Activated T-cell treated with anti-CD3 and anti-CD28 coated beads, Interleukin-2, amount 50 U/mL, for 48 hours (primary cell): ENCODE measurements at regions not wholly inside any gene's neighbourhood (a gene's known extent, or its start where the extent isn't known, plus 50 kb on each side); places are given as distances from the start of the nearest gene placed in this dataset.

ENCODE experiments used
- DNase-seq, 2 experiments: peaks; one replicate each; pipeline ENCODE4 v3.0.0-alpha.2; 2020

DNA sequence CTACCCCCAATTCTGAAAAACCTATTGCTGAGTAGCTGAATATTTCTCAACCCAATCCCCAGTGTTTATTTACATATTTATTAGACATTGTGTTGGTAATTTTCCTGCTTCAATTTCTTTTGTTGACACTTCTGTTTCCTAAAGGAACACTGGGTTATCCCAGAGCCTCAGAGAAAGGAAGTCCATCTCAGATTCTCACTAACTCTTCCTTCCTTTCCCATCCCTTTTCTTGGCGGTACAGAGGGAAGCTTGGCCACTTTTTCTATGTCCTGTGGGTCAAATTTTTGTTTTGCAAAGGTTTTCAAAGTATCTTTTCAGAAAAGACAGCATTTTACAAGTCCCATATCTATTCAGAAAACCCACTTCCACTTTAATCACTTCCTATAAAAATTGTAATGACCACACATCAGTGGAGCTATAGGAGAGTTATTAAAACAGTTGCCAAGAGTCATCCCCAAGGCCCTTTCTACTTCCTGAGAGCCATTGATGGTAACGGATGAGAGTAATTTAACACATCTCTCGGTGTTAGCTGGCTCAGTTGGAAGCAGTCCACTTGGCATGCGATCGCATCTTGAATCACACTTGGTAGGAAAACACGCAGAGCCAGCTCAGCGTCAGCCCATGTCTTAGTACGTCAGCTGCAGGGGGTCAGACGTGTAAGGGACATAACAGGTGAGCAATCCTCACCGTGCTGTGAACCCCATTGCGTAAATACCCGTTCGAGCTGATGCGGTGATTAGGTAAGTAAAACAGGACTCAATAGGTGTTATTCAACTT lies 231.1 kb upstream of the ADARB2 start:
- DNase-seq, result no peak

DNA sequence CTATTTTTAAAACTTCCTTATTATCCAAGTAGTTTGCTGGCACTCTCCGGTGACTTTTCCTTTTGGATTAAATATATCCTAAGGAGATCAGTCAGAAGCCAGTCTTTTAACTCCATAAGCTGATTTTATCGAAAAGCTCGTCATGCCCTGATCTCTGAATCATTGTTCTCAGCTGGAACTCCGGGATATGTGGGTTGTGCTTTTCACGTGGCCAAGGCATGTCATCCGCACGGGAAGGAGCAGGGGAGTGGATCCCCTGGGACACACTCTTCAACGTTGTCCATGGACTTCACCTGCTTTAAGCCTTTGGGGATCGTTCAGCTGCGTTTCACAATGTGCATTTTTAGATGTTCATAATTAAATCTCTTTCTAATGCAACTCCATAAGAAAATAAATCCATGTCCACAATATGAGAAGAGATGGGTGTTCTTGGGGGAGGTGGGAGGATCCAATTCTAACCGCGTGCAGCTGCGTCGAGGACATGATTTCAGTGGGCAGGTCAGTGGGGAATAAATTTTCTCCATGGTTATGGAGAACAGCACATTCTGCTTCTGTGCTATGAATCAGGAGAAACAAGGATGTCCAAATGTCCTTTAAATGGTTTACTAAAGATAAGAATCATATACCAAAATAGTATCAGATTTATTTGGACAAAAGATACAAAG lies 229.5 kb upstream of the ADARB2 start:
- DNase-seq, result no peak

DNA sequence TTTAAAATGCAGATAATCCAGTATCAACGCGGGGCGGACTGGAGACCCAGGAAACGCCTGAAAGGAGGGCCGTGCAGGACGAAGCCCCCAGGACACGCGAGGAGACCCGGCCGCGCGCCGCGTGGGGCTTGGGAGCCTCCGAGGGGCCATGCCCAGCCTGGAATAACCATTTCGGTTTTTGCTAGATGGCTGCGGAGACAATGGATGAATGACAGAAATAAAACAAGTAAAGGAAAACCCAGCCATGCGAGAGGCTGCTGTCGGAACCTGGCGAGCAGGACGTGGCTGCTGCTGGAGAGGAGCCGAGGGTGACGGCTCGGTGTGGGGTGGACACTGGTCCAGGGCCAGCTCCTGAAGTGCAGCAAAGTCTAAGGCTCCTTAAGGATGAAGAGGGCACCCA lies 227.2 kb upstream of the ADARB2 start:
- DNase-seq, result no peak

DNA sequence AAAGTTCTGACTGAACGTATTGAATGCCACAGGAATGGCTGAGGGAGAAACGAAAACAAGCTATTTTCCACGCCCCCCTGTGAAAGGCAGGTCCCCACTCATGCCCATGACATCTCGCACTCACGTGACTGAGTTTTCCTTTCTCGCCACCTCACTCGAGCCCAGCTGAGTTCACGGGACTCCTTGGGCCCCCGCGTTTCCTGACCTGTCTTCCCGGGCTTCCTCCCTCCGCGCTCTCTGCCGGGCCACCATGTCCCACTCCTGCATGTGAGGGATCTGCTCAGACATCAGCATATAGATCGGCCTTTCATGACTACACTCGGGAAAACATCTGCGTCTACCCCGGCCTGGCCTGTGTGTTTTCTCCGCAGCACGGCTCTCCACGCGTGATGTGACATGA lies 226.0 kb upstream of the ADARB2 start:
- no peak for DNase-seq

DNA sequence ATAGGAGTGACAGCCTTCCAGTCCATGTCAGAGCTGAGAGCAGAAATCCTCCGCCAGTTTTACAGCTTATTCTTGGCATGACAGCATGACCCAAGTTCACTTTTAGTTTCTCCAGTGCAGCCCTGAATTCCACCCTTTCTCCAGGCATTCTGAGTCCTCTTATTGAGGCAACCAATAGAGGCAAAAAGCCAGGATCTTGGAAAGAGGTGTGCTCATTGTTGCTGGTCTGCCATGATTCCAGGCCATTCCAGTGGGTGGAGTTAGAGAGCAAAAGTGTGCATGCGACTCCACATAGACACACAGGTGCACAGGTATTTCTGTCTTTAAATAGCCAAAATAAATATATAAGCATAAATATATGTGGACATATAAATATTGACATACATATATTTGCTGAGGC lies 224.7 kb upstream of the ADARB2 start:
- no peak for DNase-seq

DNA sequence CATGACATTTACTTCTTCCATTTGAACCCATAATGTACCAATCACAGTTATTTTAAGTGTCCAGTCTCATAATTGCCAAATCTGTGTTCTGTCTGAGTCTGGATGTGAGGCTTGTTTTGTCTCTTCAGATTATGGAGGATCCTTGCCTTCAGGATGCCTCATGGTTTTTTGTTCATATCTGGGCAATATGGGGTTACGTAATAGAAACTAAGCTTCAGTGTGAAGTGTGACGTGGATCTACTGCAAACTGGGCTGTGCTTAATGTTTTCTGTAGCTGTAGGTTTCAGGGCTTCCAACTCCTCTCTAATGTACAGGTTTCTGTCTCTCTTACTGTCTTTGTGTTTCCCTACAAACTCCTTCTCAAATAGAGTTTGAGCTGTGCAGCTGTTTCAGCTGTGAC lies 223.7 kb upstream of the ADARB2 start:
- no peak for DNase-seq

DNA sequence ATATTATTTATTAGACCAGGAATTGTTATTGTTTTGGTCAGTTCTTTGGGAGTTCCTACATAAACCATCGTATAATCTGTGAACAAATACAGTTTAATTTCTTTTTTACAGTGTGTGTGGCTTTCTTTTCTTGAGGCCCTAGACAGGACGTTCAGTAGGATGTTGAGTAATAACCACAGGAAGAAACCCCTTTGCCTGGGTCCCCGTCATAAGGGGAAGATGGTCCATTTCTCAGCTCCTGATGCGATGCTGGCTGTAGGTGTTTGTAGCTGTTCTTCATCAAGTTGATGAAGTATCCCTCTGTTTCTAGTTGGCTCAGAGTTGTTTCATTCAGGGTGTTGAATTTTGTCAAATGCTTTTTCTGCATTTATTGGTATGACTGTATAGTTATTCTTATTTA lies 219.7 kb upstream of the ADARB2 start:
- no peak for DNase-seq

DNA sequence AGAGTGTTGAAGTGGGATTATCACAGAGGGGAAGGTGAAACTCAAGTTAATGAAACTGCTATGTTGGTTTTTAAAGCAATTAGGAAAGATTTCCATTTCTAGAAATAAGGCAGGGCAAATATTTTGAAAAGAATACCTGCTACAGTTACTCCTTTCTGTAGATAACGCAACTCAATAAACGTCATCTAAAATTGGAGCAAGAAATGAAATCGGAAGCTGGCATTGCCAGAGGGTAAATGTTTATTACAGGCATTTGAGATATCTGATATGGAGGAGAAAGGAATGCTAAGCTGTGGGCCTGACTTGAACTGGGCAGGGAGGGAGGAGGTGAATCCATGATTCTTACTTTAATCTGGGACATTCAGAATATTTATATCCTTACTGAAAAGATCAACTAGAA lies 217.0 kb upstream of the ADARB2 start:
- no peak for DNase-seq

DNA sequence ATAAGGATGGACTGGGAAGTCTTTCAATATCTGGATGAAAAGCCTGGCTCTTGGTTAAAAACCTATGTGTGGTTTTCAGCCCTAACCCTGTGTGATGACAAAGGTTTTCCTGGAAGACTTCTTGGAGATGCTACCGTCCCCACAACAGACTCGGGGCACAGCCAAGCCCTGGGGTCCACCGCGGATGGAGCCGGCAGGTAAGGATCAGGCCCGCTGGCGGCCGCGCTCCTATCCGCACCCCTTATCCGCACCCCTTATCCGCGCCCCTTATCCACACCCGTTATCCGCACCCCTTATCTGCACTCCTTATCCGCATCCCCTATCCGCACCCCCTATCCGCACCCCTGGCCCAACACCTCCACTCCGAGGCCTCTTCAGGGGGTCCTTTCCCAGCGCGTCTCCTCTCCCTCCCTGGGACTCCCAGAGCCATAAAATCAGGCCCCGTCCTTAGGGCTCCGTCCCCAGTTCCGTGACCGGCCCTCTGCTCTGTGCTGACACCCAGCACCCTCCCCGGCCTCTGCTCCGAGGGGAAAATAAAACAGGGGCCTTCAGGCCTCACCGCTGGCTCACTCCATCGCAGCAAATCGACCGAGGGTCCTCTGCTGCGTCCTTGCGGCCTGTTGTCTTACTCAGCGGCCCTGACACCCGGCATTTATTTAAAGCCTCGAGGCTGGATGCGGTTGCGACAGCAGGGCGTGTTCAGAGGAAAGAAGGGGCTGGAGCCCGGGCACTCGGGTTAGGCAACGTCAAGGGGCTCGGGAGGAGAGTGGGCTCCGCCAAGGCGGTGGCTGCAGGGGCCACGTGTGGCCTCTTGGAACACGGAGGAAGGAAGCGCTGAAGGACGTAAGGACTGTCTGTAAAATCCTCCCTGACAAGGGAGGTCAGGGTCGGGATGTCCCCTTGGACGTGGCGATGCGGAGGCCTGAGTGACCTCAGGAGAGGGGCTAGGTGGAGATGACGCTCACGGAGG lies 215.1 kb upstream of the ADARB2 start:
- no peak for DNase-seq

DNA sequence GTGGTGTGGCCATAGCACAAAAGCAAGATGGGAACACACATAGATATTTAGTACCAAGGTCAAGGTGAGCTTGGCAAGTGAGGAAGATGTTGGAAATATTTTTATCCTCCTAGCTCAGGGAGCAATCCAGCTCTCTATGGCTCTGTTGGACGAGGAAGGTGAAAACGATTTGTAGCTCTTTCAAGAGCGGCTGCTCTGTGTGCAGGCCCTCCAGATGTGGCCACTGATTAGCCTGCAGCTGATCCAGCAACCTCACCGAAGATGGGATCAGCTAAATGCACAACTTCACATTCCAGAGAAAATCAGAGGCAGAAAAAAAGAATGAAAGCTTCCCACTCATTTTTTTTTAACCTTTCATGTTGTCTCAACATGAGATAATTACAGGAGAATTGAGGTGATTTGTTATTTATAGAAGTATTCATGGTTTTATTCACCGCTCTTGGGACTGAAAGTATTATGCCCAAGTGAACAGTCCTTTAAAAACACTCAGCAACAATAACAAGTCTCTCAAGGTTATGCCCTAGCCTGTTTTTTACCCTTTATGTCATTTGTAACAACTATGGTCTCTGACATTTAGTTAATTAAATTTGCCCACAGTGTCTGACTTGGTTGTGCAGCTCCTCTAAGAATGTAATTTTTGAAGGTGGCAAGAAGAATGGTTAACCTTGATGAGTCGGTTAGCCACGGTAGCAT lies 213.6 kb upstream of the ADARB2 start:
- DNase-seq, result no peak

DNA sequence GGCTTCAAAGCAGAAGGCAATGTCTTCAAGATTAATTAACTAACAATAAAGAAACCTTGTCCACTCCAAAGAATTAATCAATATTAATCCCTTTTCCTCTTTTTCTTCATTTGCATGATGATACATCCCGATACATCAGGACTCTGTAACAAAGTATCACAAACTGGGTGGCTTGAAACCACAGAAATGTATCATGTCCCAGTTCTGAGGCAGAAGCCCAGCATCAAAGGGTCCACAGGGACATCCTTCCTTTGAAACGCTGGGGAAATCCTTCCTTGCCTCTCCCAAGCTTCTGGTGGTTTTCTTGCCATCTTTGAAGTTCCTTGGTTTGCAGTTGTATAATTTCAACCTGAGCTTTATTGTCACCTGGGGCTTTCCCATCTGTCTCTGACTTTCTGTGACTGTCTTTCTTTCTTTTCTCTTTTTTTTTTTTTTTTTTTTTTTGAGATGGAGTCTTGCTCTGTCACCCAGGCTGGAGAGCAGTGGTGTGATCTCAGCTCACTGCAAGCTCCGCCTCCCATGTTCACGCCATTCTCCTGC lies 210.2 kb upstream of the ADARB2 start:
- no peak for DNase-seq

DNA sequence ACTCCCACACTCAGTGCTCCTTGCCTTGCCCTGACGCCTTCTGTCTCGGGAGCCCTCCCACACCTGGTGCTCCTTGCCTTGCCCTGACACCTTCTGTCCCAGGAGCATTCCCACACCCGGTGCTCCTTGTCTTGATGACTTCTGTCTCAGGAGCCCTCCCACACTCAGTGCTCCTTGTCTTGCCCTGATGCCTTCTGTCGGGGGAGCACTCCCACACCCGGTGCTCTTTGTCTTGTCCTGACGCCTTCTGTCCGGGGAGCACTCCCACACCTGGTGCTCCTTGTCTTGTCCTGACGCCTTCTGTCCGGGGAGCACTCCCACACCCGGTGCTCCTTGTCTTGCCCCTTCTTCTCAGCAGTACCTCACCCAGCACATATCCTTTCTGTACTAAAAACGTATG lies 207.2 kb upstream of the ADARB2 start:
- DNase-seq, result no peak

DNA sequence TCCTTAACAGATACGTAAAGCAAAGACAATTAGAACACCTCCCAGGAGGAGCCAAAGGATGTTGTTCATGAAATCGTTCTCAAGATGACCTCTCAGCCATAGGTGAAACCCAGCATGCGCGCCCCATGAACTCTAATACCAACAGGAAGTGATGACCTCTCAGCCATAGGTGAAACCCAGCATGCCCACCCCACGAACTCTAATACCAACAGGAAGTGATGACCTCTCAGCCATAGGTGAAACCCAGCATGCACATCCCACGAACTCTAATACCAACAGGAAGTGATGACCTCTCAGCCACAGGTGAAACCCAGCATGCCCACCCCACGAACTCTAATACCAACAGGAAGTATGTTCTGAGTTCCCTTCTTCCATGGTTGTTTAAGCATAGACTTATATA lies 205.2 kb upstream of the ADARB2 start:
- no peak for DNase-seq

DNA sequence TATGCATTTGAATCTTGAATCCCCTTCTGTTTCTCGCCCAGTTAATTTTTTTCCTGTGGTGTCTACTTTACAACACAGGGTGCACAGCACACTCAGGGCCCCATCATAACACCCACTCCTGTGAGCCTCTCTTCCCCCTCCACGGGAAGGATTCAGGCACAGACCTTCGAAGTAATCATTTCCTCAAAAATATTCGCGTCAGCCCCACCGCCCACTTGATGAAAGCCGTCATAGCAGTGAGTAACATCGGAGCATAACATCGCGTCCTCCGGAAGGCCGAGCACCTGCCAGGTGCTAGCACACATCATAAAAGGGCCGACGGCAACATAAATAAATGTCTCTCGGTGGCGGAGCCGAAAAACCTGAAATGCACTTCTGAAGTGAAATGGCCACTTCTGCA lies 201.7 kb upstream of the ADARB2 start:
- DNase-seq, result peak; percentile 68 to 69

DNA sequence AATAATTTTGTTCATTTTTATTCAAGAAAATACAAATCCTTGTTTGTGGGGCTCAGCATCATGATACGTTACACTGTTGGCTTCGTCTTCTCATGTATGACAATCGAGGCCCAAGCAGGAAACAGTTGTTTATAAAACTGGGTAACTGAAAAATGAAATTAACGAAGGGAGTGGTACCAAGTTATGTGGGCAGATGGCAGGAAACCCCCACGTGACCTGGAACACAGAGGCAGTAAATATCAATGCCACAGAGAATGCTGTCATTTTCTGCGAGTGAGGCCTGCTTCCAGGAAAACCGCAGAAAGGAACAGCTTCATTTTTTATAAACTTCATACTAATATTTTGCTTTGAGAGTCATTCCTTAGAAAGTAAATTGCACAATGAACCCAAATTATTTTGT lies 201.0 kb upstream of the ADARB2 start:
- no peak for DNase-seq

DNA sequence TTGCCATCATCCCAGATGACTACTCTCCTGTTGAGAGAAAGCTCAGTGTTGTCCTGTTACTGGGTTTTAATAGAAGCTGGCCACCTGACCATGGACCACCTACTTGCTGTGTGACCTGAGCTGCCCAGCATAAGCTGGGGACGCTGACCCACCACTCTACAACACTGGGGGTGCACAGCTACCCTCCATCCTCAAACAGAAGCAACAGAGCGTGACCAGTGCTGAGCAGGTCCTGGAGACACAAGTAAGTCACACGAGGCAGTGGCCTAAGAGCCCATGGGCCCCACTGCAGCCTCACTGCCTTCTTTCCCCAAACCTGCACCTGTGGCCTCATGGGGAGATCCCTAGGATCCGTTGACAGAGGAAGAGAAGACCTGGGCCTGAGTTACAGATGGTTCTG lies 198.6 kb upstream of the ADARB2 start:
- no peak for DNase-seq

DNA sequence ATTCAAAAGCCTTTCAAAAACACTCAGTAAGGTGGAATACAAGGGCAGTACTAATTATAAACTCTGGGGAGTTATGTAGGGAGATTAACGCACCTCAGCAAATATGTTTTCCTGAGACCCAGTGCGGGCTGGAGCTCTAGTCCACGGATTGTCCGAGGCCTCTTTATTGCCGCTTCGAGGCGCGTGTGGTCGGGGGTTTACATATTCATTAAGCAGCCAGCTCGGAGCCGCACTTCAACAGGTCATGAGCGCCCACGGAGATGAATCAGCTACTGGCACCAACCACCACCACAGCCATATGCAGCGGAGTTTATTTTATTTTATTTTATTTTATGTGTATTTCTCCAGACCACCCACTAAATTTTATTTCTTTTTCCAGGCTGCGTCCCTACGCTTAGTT lies 195.9 kb upstream of the ADARB2 start:
- no peak for DNase-seq

DNA sequence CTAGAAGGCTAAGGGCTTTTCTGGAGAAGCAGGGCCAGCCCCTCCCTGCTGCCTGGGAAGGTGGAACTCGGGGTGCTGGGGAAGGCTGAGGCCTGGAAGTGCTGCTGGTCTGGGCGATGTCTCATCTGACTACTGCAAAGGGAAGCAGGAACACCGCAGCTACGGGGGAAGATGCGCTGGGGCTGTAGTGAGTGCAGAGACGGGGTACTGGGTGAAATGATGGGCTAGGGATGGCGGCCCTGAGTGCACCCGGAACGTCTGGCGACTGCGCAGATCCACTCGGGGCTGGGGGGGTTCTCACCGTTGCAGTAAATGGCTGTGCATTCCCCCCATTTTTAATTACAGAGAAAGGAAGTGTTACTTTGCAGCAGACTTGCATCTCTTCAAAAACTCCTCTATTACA lies 195.4 kb upstream of the ADARB2 start:
- no peak for DNase-seq

DNA sequence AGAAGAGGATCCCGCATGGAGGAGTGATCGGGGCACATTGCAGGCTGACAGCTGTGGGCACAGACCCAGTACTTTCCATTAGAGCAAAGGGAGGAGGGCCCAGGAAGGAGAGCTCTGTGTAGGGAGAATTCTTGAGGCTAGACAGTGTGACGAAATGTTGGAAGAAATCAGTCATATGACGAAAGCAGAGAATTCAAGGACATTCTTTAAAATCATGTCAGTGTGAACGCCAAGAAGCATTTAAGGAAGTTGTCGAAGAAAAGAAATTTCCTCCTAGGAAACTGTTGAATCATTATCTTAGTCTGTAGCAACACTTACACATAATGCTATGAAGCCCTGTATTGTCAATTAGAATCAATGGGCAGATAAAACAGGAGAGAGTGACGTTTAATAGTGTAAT lies 191.3 kb upstream of the ADARB2 start:
- DNase-seq, result no peak

DNA sequence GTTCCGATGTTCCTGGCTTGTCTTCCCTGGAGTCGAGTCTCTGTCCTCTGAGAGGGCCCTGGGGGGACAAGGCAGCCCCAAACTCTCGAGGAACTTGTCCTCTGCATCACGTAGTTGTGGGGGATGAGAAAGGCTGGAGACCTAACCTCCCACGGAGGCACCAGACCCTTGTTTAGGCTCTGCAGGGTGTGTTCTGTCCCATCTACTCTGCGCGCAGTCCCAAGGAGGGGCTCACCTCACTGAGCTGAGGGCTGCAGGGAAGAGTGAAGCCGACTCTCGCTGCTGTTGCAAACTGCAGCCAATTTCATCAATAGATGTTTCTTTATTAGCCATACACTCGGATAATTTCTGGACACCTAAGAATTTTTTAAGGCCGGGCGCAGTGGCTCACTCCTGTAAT lies 186.7 kb upstream of the ADARB2 start:
- DNase-seq, result no peak

DNA sequence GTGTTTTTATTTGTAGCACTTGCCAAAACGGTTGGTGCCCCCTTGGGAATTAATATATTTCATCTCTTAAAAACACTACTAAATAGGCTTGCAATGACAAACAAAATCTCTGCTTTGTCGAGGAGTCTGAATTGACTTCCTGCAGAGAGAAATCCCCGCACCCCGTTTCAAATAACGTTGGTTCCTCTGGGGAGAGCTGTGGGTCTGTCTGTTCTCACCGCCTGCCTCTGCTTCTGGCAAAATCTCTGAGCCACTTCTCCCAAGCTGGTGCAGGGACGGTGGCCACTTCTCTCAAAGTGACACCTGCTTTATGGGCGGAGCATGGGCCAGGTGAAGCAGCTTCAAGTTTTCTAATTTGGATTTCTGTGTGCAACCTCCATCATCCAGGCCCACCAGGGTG lies 186.3 kb upstream of the ADARB2 start:
- DNase-seq, result no peak

DNA sequence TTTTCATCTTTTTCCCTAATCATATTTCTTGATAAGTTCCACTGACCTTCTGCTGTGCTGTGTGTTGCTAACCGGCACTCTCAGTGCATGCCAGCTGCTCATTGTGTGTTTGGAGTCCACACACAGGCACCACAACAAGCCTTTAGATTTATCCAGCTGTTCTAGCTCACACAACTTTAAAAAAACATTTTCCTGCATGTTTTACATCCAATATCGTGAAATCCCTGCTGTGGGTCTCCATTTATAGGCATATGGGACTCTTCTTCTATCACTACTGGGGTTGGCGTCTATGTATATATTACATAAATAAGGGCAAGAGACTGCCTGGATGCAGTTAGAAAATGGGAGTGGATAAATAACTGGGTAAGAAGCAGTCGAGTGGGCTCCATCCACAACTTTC lies 183.6 kb upstream of the ADARB2 start:
- no peak for DNase-seq

DNA sequence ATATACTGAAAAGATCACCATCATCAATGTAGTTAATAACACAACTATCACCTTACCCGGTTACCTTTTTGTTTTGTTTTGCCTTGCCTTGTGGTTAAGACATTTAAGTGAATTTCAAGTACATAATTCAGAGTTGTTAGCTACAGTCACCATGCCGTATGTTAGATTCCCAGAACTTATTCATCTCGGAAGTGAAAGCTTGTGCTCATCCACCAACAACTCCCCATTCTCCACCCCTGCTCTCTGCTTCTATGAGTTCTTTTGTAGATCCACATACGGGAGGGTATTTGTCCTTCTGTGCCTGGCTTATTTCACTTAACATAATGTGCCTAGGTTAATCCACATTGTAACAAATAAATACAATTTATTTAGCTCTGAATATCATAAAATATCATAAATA lies 182.8 kb upstream of the ADARB2 start:
- no peak for DNase-seq
